ENCODE measurements at regions not wholly inside any gene's neighbourhood (a gene's known extent, or its start where the extent isn't known, plus 50 kb on each side); places are given as distances from the start of the nearest gene placed in this dataset.

- no peak for TF ChIP-seq ZNF425 (CRISPR knock-in tag; conservative IDR thresholded peaks at IDR 0.05)
These were observed 98.4 kb upstream of the KDM5D start (continued) for GRCh38 chrY:19842972-19843371.

GRCh38 chrY:19824136-19824535 is 79.6 kb upstream of the KDM5D start:
- TF ChIP-seq, protein P1, sequence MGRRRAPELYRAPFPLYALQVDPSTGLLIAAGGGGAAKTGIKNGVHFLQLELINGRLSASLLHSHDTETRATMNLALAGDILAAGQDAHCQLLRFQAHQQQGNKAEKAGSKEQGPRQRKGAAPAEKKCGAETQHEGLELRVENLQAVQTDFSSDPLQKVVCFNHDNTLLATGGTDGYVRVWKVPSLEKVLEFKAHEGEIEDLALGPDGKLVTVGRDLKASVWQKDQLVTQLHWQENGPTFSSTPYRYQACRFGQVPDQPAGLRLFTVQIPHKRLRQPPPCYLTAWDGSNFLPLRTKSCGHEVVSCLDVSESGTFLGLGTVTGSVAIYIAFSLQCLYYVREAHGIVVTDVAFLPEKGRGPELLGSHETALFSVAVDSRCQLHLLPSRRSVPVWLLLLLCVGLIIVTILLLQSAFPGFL (CRISPR knock-in tag; IDR thresholded peaks at IDR 0.05; ENCODE audit: borderline replicate concordance): no peak
- TF ChIP-seq CREB1 (CRISPR knock-in tag; IDR thresholded peaks at IDR 0.05): no peak
- TF ChIP-seq, protein P2, sequence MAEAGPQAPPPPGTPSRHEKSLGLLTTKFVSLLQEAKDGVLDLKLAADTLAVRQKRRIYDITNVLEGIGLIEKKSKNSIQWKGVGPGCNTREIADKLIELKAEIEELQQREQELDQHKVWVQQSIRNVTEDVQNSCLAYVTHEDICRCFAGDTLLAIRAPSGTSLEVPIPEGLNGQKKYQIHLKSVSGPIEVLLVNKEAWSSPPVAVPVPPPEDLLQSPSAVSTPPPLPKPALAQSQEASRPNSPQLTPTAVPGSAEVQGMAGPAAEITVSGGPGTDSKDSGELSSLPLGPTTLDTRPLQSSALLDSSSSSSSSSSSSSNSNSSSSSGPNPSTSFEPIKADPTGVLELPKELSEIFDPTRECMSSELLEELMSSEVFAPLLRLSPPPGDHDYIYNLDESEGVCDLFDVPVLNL (CRISPR knock-in tag; IDR thresholded peaks at IDR 0.05; ENCODE audit: borderline replicate concordance, low read depth): no peak
- no peak for TF ChIP-seq MXD4 (CRISPR knock-in tag; IDR thresholded peaks at IDR 0.05; ENCODE audit: borderline replicate concordance)
- TF ChIP-seq ZNF671 (CRISPR knock-in tag; IDR thresholded peaks at IDR 0.05): no peak
- TF ChIP-seq FOXJ3 (CRISPR knock-in tag; IDR thresholded peaks at IDR 0.05; ENCODE audit: borderline replicate concordance): no peak
- TF ChIP-seq MYBL2 (CRISPR knock-in tag; IDR thresholded peaks at IDR 0.05): no peak
- TF ChIP-seq, protein P3, sequence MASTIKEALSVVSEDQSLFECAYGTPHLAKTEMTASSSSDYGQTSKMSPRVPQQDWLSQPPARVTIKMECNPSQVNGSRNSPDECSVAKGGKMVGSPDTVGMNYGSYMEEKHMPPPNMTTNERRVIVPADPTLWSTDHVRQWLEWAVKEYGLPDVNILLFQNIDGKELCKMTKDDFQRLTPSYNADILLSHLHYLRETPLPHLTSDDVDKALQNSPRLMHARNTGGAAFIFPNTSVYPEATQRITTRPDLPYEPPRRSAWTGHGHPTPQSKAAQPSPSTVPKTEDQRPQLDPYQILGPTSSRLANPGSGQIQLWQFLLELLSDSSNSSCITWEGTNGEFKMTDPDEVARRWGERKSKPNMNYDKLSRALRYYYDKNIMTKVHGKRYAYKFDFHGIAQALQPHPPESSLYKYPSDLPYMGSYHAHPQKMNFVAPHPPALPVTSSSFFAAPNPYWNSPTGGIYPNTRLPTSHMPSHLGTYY (CRISPR knock-in tag; IDR thresholded peaks at IDR 0.05): no peak
- no peak for TF ChIP-seq TP53 (CRISPR knock-in tag; IDR thresholded peaks at IDR 0.05)
- TF ChIP-seq ZNF138 (CRISPR knock-in tag; conservative IDR thresholded peaks at IDR 0.05): no peak
- TF ChIP-seq IRF2 (CRISPR knock-in tag; IDR thresholded peaks at IDR 0.05; ENCODE audit: borderline replicate concordance, low read depth): no peak
- TF ChIP-seq, protein P4, sequence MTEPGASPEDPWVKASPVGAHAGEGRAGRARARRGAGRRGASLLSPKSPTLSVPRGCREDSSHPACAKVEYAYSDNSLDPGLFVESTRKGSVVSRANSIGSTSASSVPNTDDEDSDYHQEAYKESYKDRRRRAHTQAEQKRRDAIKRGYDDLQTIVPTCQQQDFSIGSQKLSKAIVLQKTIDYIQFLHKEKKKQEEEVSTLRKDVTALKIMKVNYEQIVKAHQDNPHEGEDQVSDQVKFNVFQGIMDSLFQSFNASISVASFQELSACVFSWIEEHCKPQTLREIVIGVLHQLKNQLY (CRISPR knock-in tag; IDR thresholded peaks at IDR 0.05): no peak
- no peak for TF ChIP-seq SMAD3 (CRISPR knock-in tag; IDR thresholded peaks at IDR 0.05; ENCODE audit: borderline replicate concordance)
- no peak for TF ChIP-seq JUN (CRISPR knock-in tag; IDR thresholded peaks at IDR 0.05)
- TF ChIP-seq SOX15 (CRISPR knock-in tag; IDR thresholded peaks at IDR 0.05): no peak
- no peak for TF ChIP-seq ZNF232 (CRISPR knock-in tag; IDR thresholded peaks at IDR 0.05)
- Mint-ChIP-seq H3K4me1 (no peaks in the 10 kb centered on the region), H3K9me3 (peaks cover 50% of the 10 kb centered on the region), H3K36me3 (peaks cover 18% of the 10 kb centered on the region), H3K27me3 (ENCODE audit: low read depth) (no peaks in the 10 kb centered on the region), H3K27ac (no peak overlapping the region), H3K4me3 (no peak overlapping the region)
- ChIA-PET CTCF (no interaction called here), POLR2A (no interaction called here)
- ATAC-seq (no peak), DNase-seq (ENCODE audit: low spot score) (no peak)

DNA sequence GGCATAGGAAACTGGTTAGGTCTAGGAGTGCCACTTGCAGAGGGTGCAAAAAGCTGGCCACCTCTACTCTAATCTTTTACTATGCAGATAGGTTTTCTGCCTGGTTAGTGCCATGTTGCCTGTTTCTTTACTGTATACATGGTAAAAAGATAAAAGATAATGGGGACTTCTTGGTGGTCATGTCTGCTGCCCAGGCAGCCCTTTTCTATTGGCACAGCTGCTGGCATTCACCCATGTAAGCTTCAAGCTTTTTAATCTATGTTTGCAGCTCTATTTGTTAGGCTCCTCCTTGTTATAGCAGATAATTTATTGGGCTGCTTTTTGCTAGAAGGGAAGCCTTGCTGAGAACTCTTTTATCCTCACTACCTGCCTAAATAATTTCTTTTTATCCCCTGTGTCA is 74.0 kb upstream of the KDM5D start:
- Mint-ChIP-seq H3K36me3 (peaks cover 22% of the 10 kb centered on the region), H3K4me1 (no peaks in the 10 kb centered on the region), H3K9me3 (peaks cover 58% of the 10 kb centered on the region), H3K4me3 (no peak overlapping the region), H3K27ac (no peak overlapping the region), H3K27me3 (ENCODE audit: low read depth) (no peaks in the 10 kb centered on the region)
- ATAC-seq (no peak), DNase-seq (ENCODE audit: low spot score) (no peak)
- CTCF ChIA-PET: no interaction called here
- TF ChIP-seq ZNF121 (CRISPR knock-in tag; IDR thresholded peaks at IDR 0.05): no peak
- POLR2A ChIA-PET: no interaction called here

All from WTC11 (cell line).